HL-60 (cell line): ENCODE measurements at regions not wholly inside any gene's neighbourhood (a gene's known extent, or its start where the extent isn't known, plus 50 kb on each side); places are given as distances from the start of the nearest gene placed in this dataset.

Source experiments
- DNase-seq, 2 experiments: peaks; one replicate each; pipeline ENCODE4 v3.0.0-alpha.2; 2010 to 2020; ENCODE audit warnings: low read depth in 1 of 2, low spot score in 1 of 2
- H3K27ac ChIP-seq: fragments of 250-450 bp; sonication (Bioruptor Pico); replicated peaks from 2 replicates; pipeline ENCODE4 v1.5.1; 2020; ENCODE audit warnings: mild to moderate bottlenecking, moderate library complexity
- H3K27me3 ChIP-seq: fragments of 250-450 bp; sonication (Bioruptor Pico); 2 replicates; pipeline ENCODE4 v1.5.1; 2021; ENCODE audit warnings: mild to moderate bottlenecking, moderate library complexity; ENCODE audit not compliant: insufficient read depth, poor library complexity, severe bottlenecking
- H3K4me3 ChIP-seq: replicated peaks from 2 replicates; pipeline ENCODE4 v1.5.1; 2011; ENCODE audit warnings: mild to moderate bottlenecking, control low read depth, low read length; ENCODE audit not compliant: insufficient read depth
- GABPA ChIP-seq: IDR thresholded peaks from 2 replicates; pipeline ENCODE4 v1.6.1; 2012; ENCODE audit warnings: low read depth
- POLR2AphosphoS5 ChIP-seq: IDR thresholded peaks from 2 replicates; pipeline ENCODE4 v1.6.1; 2012; ENCODE audit warnings: low read depth
- SPI1 ChIP-seq: IDR thresholded peaks from 2 replicates; pipeline ENCODE4 v1.6.1; 2012; ENCODE audit warnings: low read depth, mild to moderate bottlenecking, borderline replicate concordance
- TF ChIP-seq, protein P1 (sequence below): IDR thresholded peaks from 2 replicates; pipeline ENCODE4 v1.6.1; 2012; ENCODE audit warnings: low read depth; ENCODE audit not compliant: insufficient replicate concordance
- TF ChIP-seq, protein P2 (sequence below): IDR thresholded peaks from one replicate; pipeline ENCODE4 v1.5.1; 2011; ENCODE audit warnings: low read length, control low read depth, inconsistent platforms; ENCODE audit not compliant: insufficient read depth

DNA sequence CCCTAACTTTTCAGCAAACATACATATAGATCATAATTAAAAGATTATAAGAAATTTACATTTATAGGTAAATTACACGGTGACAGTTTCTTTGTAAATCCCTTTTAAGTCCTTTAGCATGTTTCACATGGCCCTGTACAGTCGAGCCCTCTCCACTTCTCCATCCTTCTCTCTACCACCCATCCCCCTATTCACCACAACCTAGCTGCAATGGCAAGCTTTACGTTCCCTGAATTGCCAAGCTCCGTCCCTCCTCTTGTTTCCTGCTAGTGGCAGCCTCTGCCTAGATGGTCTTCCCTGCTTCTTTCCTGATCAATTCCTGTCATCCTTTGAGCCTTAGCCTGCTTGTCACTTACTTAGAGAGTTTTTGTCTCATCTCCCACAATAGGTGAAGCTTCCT is 116.2 kb downstream of the TMA16 start:
- TF ChIP-seq POLR2AphosphoS5 (no peak), SPI1 (peak; percentile 11; the same call in 1 of the 2 replicates)
- no peak overlapping the region for H3K27ac ChIP-seq
- H3K4me3 ChIP-seq, result no peak overlapping the region
- no peaks in the 10 kb centered on the region for H3K27me3 ChIP-seq
- no peak for DNase-seq

DNA sequence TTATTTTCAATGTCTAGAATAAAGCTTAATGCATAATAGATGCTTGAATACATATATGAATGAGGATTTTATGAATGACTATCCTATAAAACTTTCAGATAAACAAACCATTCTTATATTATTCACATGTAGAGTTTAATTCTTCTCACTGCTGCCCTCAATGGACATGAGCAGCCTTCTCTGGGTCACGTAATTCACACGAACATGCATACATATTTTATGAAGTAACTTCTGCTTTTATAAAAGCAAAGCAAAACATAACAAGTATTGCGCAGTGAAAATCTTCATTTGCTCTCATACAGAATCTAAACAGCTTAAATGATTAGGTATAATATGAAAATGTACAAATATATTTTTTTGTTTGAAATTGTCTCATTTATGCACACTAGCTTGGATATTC is 116.7 kb downstream of the TMA16 start:
- no peak overlapping the region for H3K27ac ChIP-seq
- H3K27me3 ChIP-seq, result no peaks in the 10 kb centered on the region
- DNase-seq, result peak in 1 of 2 experiments; percentile 41
- TF ChIP-seq, protein P1, sequence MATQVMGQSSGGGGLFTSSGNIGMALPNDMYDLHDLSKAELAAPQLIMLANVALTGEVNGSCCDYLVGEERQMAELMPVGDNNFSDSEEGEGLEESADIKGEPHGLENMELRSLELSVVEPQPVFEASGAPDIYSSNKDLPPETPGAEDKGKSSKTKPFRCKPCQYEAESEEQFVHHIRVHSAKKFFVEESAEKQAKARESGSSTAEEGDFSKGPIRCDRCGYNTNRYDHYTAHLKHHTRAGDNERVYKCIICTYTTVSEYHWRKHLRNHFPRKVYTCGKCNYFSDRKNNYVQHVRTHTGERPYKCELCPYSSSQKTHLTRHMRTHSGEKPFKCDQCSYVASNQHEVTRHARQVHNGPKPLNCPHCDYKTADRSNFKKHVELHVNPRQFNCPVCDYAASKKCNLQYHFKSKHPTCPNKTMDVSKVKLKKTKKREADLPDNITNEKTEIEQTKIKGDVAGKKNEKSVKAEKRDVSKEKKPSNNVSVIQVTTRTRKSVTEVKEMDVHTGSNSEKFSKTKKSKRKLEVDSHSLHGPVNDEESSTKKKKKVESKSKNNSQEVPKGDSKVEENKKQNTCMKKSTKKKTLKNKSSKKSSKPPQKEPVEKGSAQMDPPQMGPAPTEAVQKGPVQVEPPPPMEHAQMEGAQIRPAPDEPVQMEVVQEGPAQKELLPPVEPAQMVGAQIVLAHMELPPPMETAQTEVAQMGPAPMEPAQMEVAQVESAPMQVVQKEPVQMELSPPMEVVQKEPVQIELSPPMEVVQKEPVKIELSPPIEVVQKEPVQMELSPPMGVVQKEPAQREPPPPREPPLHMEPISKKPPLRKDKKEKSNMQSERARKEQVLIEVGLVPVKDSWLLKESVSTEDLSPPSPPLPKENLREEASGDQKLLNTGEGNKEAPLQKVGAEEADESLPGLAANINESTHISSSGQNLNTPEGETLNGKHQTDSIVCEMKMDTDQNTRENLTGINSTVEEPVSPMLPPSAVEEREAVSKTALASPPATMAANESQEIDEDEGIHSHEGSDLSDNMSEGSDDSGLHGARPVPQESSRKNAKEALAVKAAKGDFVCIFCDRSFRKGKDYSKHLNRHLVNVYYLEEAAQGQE, result no peak
- TF ChIP-seq POLR2AphosphoS5 (no peak), GABPA (no peak), SPI1 (peak; percentile 16; the same call in 1 of the 2 replicates)
- TF ChIP-seq, protein P2, sequence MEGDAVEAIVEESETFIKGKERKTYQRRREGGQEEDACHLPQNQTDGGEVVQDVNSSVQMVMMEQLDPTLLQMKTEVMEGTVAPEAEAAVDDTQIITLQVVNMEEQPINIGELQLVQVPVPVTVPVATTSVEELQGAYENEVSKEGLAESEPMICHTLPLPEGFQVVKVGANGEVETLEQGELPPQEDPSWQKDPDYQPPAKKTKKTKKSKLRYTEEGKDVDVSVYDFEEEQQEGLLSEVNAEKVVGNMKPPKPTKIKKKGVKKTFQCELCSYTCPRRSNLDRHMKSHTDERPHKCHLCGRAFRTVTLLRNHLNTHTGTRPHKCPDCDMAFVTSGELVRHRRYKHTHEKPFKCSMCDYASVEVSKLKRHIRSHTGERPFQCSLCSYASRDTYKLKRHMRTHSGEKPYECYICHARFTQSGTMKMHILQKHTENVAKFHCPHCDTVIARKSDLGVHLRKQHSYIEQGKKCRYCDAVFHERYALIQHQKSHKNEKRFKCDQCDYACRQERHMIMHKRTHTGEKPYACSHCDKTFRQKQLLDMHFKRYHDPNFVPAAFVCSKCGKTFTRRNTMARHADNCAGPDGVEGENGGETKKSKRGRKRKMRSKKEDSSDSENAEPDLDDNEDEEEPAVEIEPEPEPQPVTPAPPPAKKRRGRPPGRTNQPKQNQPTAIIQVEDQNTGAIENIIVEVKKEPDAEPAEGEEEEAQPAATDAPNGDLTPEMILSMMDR, result no peak
- no peak overlapping the region for H3K4me3 ChIP-seq

DNA sequence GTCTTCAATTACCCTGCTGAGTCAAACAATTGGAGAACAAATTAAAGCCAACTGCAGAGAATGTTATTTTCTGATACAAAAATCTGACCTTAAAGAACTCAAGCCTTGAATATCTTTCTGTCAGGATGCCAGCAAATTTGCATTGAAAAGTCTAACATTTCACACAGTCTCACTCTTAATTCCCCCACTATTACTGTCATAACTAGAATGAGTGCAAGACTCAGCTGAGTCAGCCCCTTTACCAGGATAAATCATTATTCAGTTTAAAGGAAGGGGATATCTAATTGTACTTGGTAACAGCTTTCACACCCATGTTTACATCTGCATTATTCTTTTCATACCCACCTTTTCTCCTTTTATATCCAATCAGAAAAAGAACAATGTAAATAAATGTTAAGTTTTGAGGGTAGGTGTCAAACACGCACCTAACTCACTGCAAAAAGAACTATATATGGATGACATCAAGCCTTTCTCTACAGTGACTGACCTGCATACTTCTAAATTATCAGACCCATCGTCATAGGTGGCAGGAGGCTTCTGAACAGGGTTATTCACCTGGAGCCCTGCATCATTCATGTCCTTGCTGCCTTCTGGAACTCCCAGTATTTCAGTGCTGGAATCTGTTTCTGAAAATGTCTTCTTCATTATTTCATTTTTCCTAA is 117.4 kb downstream of the TMA16 start:
- no peak overlapping the region for H3K27ac ChIP-seq
- no peaks in the 10 kb centered on the region for H3K27me3 ChIP-seq
- H3K4me3 ChIP-seq, result no peak overlapping the region
- TF ChIP-seq POLR2AphosphoS5 (no peak), GABPA (no peak), SPI1 (no peak)
- TF ChIP-seq, protein P1, result no peak
- TF ChIP-seq, protein P2, result no peak
- no peak for DNase-seq

DNA sequence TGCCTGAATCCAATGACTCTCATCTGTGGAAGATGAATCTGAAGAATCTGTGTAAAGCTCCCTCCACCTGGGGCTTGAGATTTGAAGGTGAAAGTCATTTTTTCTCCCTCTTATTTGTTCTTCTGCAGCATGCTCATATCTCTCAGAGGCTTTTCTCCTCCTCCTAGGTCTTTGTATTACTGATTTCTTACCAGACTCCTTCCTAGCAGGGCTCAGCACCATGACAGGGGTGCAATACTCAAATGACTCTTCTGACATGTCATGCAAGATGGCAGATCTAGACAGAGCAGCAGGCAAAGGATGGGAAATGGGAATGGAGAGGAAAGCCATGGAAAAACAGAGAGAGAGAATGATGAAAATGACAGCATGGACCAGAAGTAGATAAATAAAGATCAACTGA is 118.3 kb downstream of the TMA16 start:
- no peak overlapping the region for H3K27ac ChIP-seq

More for the DNA sequence above, 118.3 kb downstream of the TMA16 start:
- no peak overlapping the region for H3K4me3 ChIP-seq
- no peak for DNase-seq
- no peak for TF ChIP-seq GABPA
- TF ChIP-seq, protein P2, result no peak
- TF ChIP-seq, protein P1, result no peak
- TF ChIP-seq POLR2AphosphoS5, result no peak
- TF ChIP-seq SPI1, result no peak
- H3K27me3 ChIP-seq, result no peaks in the 10 kb centered on the region
